Loucy (cell line): ENCODE measurements at regions not wholly inside any gene's neighbourhood (a gene's known extent, or its start where the extent isn't known, plus 50 kb on each side); places are given as distances from the start of the nearest gene placed in this dataset.

Experiments used
- EZH2phosphoT487 ChIP-seq: fragments of 200-600 bp; IDR thresholded peaks from 2 replicates; pipeline ENCODE4 v1.6.1; 2018; ENCODE audit warnings: antibody characterized with exemption, mild to moderate bottlenecking, moderate library complexity, borderline replicate concordance
- TF ChIP-seq, protein P1 (sequence below): fragments of 200-600 bp; sonication (generic); conservative IDR thresholded peaks from 2 replicates; pipeline ENCODE4 v1.5.1; 2014; ENCODE audit warnings: mild to moderate bottlenecking, antibody characterized with exemption, low read length

GRCh38 chr4:170395773-170396172 lies 306.0 kb upstream of the AADAT start:
- TF ChIP-seq, protein P1, sequence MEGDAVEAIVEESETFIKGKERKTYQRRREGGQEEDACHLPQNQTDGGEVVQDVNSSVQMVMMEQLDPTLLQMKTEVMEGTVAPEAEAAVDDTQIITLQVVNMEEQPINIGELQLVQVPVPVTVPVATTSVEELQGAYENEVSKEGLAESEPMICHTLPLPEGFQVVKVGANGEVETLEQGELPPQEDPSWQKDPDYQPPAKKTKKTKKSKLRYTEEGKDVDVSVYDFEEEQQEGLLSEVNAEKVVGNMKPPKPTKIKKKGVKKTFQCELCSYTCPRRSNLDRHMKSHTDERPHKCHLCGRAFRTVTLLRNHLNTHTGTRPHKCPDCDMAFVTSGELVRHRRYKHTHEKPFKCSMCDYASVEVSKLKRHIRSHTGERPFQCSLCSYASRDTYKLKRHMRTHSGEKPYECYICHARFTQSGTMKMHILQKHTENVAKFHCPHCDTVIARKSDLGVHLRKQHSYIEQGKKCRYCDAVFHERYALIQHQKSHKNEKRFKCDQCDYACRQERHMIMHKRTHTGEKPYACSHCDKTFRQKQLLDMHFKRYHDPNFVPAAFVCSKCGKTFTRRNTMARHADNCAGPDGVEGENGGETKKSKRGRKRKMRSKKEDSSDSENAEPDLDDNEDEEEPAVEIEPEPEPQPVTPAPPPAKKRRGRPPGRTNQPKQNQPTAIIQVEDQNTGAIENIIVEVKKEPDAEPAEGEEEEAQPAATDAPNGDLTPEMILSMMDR: no peak
- no peak for TF ChIP-seq EZH2phosphoT487
